HG03378 (cell line): ENCODE measurements at regions not wholly inside any gene's neighbourhood (a gene's known extent, or its start where the extent isn't known, plus 50 kb on each side); places are given as distances from the start of the nearest gene placed in this dataset.
"Not testable (repeated sequence)": the region's sequence is repeated elsewhere in the genome, so short reads cannot be mapped to it uniquely, and the experiment has no call there.

Source experiments
- ATAC-seq: cut with Tn5 transposase; IDR thresholded peaks from one replicate; pipeline ENCODE4 v1.9.1; 2021; ENCODE audit warnings: mild to moderate bottlenecking, moderate library complexity; ENCODE audit not compliant: unreplicated experiment

DNA sequence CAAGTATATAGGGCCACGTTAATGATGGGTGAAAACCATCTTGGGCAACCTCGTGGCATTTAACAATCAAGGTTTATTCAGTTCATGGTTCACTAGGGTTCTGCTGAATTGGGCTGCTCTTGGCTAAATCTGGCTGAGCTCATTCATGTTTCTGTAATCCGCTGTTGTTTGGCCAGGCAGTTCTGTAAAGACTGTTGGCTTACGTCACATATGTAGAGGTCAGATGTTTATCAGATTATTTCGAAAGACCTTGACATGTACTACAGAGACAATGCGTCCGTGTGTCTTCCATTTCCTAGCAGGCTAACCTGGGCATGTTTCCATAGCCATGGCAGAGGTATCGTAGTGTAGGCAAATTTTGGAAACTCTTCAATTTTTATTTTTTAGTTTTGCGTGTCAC, 190.0 kb upstream of the ZWINT start:
- no peak for ATAC-seq

DNA sequence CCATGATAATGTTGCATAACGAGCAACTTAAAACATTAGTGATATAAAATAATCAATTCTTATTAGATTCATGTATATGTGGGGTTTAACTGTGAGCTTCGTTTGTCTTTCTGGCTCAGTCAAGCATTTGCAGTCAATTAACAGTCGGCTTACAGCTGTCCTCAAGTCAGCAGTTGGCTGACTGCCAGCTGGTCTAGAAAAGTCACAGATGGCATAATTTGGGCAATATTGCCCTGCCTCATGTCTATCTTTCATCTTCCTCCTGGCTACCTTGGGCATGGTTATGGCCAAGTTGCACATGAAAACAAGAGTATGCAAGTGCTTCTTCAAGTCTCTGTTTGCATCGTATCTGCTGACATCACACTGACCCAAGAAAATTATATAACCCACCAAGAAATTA, 186.1 kb upstream of the ZWINT start:
- no peak for ATAC-seq

DNA sequence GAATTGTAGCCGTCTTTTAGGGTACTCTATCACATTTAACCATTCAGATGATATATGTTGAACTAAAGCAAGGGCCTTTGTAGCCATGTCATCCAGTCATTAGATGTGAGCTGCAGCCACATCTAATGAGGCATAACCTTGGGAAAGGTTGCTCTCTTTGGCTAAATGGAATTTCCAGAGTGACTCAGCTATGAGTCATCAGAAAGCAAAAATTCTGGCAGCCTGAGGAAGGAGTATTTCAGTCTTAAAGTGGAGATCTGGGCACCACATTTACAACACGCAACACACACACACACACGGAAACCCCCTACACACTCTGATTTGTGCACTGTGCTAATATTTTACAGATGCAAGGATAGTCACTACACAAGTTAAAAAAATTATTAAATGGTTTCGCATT, 176.9 kb upstream of the ZWINT start:
- no peak for ATAC-seq

DNA sequence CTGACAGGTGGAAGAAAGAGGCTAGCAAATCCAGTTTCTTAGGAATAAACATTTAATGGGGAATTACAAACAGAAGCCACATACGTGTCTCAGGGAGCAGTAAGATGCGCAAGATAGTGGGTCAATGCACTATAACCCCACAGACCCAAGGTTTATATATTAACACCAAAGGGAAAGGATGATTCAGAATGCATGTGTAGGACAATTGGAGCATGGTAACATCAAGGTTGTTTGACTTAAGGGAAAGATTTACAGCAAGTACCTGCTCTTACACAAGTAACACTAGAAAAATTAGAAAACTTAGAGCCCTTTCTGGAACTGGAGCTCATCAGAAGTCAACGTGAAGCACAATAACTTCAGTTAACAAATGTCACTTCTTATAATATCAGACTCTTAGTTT, 161.1 kb upstream of the ZWINT start:
- no peak for ATAC-seq

DNA sequence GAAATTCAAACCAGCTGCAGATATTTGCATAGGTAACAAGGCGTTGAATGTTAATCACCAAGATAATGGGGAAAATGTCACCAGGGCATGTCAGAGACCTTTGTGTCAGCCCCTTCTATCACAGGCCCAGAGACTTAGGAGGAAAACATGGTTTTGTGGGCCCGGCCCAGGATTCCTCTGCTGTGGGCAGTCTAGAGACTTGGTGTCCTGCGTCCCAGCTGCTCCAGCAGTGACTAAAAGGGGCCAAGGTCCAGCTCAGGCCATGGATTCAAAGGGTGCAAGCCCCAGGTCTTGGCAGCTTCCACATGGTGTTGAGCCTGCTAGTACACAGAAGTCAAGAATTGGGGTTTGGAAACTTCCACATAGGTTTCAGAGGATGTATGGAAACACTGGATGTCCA, 147.5 kb upstream of the ZWINT start:
- ATAC-seq = no peak

DNA sequence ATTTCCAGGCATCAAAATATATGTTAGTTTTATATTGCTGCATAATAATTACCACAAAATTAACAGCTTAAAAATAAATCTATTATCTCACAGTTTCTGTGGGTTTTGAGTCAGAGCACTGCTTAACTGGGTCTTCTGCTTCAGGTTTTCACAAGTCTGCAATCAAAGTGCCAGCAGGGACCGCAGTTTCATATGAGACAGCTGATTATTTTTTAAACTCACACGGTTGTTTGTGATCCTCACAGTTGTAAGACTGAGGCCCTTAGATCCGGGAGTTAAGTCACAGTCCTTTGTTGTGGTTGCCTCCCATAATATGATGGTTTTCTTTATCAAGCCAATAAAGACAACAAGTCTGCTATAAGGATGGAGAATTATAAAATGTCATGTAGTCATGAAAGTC, 146.0 kb upstream of the ZWINT start:
- no peak for ATAC-seq

DNA sequence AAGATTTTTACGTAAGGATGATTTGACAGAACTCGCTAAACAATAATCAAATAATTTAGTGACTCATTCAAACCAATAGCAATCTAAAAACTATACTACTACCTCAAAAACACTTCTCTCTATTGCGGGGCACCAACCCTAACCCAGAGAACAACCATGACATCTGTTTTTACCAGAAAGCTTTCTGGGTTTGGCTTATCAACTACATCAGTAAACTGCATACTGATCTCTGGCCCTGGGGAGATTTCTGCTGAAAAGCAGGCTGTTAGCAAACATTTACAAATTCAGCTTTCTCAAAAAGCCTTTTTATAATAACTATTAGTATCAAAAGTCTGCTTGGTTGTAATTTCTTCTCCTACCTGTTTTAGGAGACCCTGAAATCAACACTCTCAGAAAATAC, 144.5 kb upstream of the ZWINT start:
- ATAC-seq = no peak

DNA sequence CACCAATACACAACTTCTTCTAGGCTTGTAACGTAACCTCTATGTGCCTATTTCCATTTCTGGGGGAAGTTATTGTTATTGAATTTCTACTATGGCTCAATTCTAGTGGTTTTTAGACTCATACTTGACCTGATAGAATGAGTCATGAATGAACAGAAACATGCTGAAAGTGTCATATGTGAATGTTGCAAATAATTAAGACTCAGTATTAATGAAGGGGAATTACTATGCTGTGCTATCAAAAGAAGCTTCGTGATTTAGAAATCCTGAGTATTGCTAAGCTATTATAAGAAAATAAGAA, 135.1 kb upstream of the ZWINT start:
- no peak for ATAC-seq

DNA sequence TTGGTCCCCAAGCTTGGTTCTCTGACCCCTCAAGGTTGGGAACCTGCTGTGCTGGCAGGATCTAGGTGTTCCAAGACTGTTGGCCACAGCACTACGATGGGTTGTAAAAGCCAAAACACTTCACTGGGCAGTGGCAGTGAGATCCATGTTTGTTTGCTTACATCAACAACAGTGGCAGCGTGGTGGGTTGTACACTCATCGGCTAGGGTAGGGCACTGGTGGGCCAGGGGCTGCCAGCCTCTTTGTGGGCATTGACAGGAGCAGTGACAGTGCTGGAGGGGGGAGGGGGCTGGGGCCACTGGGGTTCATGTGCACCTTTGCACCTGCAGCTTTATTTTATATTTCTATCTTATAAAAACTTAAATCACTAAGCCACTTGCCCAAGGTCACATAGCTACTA, 126.7 kb upstream of the ZWINT start:
- no peak for ATAC-seq

DNA sequence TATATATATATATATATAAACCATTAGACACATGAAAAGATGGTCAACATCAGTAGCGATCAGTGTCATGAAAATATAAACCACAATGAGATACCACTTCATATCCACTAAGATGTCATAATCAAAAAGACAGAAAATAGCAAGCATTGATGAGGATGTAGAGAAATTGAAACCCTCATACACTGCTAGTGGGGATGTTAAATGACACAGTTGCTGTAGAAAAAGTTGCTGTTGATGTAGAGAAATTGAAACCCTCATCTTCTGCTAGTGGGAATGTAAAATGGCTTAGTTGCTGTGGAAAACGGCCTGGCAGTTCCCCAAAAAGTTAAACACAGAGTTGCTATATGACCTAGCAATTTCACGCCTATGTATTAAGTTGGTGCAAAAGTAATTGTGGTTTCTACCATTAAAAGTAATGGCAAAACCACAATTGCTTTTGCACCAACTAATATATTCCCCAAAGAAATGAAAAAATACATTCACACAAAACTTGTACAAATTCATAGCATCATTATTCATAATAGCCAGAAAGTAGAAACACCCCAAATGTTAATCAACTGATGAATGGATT, 120.5 kb upstream of the ZWINT start:
- no peak for ATAC-seq

DNA sequence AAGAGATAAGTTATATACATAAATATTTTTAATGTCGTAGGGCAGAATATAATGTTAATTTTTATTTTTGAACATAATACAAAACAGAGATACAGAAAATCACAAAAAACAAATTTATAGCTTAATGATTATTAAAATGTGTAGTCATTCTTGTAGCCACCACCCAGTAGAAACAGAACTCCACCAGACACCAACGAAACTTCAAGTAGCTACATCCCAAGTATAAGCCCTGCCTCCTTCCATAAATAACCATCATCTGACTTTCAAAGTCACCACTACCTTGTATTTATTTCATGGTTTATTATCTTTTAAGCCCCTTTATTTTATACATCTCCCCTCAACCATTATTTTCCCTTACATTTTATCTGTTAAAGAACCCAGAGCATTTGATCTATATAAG, 111.9 kb upstream of the ZWINT start:
- no peak for ATAC-seq

DNA sequence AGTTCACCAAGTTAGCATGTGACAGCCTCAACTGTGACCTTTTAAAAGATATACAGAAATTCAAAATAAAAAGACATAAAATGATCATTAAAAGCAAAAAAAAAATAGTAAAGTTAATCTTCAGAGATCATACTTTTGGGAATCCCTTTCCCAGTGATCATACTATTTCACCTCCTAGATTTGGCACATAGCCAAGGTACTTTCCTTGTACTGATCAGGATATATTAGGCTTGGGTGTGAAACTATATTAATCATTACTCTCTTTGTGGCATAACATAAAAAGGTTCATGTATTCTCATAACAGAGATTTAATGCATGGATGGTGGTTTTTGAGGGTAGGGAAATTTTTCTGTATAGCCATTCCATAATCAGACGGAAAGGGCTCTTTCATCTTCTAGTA, 109.6 kb upstream of the ZWINT start:
- no peak for ATAC-seq

DNA sequence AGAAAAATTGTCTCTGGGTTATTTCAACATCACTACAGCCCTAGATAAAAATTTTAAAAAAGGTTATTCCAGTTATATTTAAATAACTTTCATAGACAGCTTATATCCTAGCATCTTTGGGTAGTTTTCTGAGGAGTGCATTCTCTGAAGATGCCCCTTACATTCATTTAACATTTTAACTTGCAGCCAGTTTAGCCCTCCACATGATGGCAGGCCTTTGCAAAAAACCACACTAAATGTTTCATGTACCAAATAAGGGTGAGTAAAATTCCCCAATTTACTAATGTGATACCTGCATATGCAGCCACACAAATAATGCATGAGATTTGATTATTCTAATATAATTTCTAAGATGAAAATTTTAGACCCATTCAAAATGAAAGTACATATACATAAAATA, 108.4 kb upstream of the ZWINT start:
- ATAC-seq = no peak

DNA sequence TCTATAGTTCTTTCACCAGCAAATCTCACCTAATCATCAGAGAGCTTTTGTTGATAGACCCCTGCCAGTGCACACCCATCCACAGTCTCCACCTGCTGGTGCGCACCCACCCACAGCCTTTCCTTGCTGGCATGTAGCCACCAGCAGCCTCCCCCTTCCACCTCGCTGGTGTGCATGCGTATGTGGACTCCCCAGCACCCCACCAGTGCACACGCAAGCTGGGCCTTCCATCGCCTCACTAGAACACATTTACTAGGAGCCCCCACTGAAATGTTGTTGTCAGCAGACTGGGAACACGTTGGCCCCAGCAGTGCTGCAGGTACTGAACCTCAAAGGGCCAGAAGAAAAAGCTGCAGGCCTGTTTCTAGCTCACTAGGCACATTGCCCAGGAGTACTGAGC, 104.9 kb upstream of the ZWINT start:
- ATAC-seq = no peak

DNA sequence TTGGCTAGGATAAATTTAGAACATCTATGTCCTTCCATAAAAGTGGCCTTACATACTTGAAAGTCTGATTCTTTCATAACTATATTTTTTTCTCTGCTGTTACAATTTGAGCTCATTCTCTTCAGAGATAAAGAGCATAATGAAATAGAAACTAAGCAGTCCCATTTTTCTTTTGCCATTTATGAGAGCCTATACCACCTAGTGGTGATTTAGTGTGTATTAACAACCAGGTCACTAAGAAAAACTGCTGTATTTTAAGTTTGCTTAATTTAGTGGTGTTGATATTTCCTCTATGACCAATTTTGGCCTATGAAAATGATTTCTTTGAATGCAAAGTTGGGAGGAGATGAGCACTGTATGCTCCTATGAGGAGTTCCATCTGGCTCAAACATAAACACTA, 88.7 kb upstream of the ZWINT start:
- ATAC-seq = no peak

DNA sequence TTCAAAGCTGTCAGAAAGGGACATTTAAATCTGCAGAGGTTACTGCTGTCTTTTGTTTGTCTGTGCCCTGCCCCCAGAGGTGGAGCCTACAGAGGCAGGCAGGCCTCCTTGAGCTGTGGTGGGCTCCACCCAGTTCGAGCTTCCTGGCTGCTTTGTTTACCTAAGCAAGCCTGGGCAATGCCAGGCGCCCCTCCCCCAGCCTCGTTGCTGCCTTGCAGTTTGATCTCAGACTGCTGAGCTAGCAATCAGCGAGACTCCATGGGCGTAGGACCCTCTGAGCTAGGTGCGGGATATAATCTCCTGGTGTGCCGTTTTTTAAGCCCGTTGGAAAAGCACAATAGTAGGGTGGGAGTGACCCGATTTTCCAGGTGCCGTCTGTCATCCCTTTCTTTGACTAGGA, 86.6 kb upstream of the ZWINT start:
- ATAC-seq = not testable (repeated sequence)

DNA sequence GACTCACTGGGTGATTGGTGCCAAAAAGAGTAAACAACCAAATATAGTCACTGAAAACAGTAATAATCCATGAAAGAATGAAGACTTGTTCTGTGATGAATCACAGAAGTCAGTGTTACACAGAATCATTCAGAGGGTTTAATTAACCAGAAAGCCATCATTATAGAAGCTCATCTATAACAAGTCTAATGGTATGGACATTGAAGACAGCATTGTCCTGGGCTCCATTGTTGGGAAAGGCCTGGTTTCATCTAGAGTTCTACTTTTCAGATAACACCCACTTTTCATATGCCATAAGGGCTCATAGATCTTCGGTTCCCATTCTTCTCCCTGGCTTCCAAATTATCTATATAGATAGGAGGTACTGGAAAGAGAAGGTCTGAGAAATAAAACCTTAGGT, 80.3 kb upstream of the ZWINT start:
- ATAC-seq = not testable (repeated sequence)
